HEK293T (cell line): ENCODE measurements at regions not wholly inside any gene's neighbourhood (a gene's known extent, or its start where the extent isn't known, plus 50 kb on each side); places are given as distances from the start of the nearest gene placed in this dataset.
"Not testable (repeated sequence)": the region's sequence is repeated elsewhere in the genome, so short reads cannot be mapped to it uniquely, and the experiment has no call there.

Experiments used
- CTCF ChIA-PET: fragments of 350-600 bp; formaldehyde crosslinking; extraction: SDS; loops from one replicate; lab custom pipeline; 2021; ENCODE audit warnings: antibody characterized with exemption, inconsistent platforms; lab: Yijun Ruan, JAX
- POLR2A ChIA-PET: fragments of 350-600 bp; formaldehyde crosslinking; extraction: SDS; loops from one replicate; lab custom pipeline; 2020; ENCODE audit warnings: antibody characterized with exemption, inconsistent platforms; lab: Yijun Ruan, JAX
- DNase-seq: peaks from one replicate; pipeline ENCODE4 v3.0.0; 2012; ENCODE audit warnings: mixed read lengths; ENCODE audit errors: extremely low spot score
- ARNT ChIP-seq: fragments of 450-650 bp; IDR thresholded peaks from 2 replicates; pipeline ENCODE4 v1.6.1; 2017; ENCODE audit warnings: mild to moderate bottlenecking
- BHLHE40 ChIP-seq: fragments of 450-650 bp; IDR thresholded peaks from 2 replicates; pipeline ENCODE4 v1.6.1; 2016; ENCODE audit warnings: mild to moderate bottlenecking, moderate library complexity, borderline replicate concordance
- CTBP1 ChIP-seq: fragments of 450-650 bp; IDR thresholded peaks from 2 replicates; pipeline ENCODE4 v1.6.1; 2016; ENCODE audit warnings: borderline replicate concordance
- ELF4 ChIP-seq: fragments of 450-650 bp; IDR thresholded peaks from 2 replicates; pipeline ENCODE4 v1.6.1; 2017; ENCODE audit warnings: antibody characterized with exemption
- FOXA1 ChIP-seq: fragments of 450-650 bp; IDR thresholded peaks from 2 replicates; pipeline ENCODE4 v1.6.1; 2016; ENCODE audit warnings: mild to moderate bottlenecking
- FOXK2 ChIP-seq: fragments of 450-650 bp; IDR thresholded peaks from 2 replicates; pipeline ENCODE4 v1.6.1; 2016; ENCODE audit warnings: mild to moderate bottlenecking
- FOXM1 ChIP-seq: fragments of 450-650 bp; IDR thresholded peaks from 2 replicates; pipeline ENCODE4 v1.6.1; 2017; ENCODE audit warnings: mild to moderate bottlenecking, borderline replicate concordance
- HDGF ChIP-seq: fragments of 450-650 bp; IDR thresholded peaks from 2 replicates; pipeline ENCODE4 v1.6.1; 2017; ENCODE audit warnings: antibody characterized with exemption, borderline replicate concordance
- L3MBTL2 ChIP-seq: fragments of 450-650 bp; conservative IDR thresholded peaks from 2 replicates; pipeline ENCODE4 v1.6.1; 2016; ENCODE audit warnings: mild to moderate bottlenecking
- LEF1 ChIP-seq: fragments of 450-650 bp; IDR thresholded peaks from 2 replicates; pipeline ENCODE4 v1.6.1; 2017; ENCODE audit warnings: mild to moderate bottlenecking, borderline replicate concordance
- NFRKB ChIP-seq: fragments of 450-650 bp; IDR thresholded peaks from 2 replicates; pipeline ENCODE4 v1.6.1; 2016; ENCODE audit warnings: mild to moderate bottlenecking, moderate library complexity
- PKNOX1 ChIP-seq: fragments of 450-650 bp; IDR thresholded peaks from 2 replicates; pipeline ENCODE4 v1.6.1; 2016
- SP1 ChIP-seq: fragments of 450-650 bp; IDR thresholded peaks from 2 replicates; pipeline ENCODE4 v1.6.1; 2017
- SUZ12 ChIP-seq: fragments of 450-650 bp; IDR thresholded peaks from 2 replicates; pipeline ENCODE4 v1.6.1; 2016; ENCODE audit warnings: mild to moderate bottlenecking
- TARDBP ChIP-seq: fragments of 450-650 bp; IDR thresholded peaks from 2 replicates; pipeline ENCODE4 v1.6.1; 2016
- ZNF384 ChIP-seq: fragments of 450-650 bp; IDR thresholded peaks from 2 replicates; pipeline ENCODE4 v1.6.1; 2016

GRCh38 chr3:61429106-61429505 is 132.3 kb upstream of the PTPRG start:
- TF ChIP-seq HDGF (no peak), ZNF384 (no peak), NFRKB (no peak), L3MBTL2 (no peak), FOXM1 (no peak), SP1 (no peak), CTBP1 (no peak), PKNOX1 (no peak)
- ChIA-PET CTCF (no interaction called here), POLR2A (no interaction called here)
- no peak for DNase-seq

- POLR2A ChIA-PET, DNase-seq, CTCF ChIA-PET: not testable (repeated sequence)
These were observed 126.5 kb upstream of the PTPRG start for GRCh38 chr3:61434901-61435300.

GRCh38 chr3:61435361-61435760 is 126.0 kb upstream of the PTPRG start:
- DNase-seq, POLR2A ChIA-PET, CTCF ChIA-PET: not testable (repeated sequence)

- ChIA-PET POLR2A (no interaction called here), CTCF (no interaction called here)
- DNase-seq, result no peak
- TF ChIP-seq PKNOX1 (no peak), ARNT (no peak), TARDBP (no peak), FOXK2 (no peak), SP1 (no peak), ZNF384 (no peak), FOXA1 (no peak), CTBP1 (no peak), FOXM1 (no peak), ELF4 (no peak)
These were observed 122.9 kb upstream of the PTPRG start for GRCh38 chr3:61438253-61439121.

GRCh38 chr3:61439122-61439458 is 122.3 kb upstream of the PTPRG start:
- ChIA-PET POLR2A (no interaction called here), CTCF (no interaction called here)
- TF ChIP-seq PKNOX1 (no peak), FOXK2 (no peak), CTBP1 (no peak), LEF1 (no peak), SP1 (no peak), NFRKB (no peak)
- no peak for DNase-seq

GRCh38 chr3:61442696-61443095 is 118.7 kb upstream of the PTPRG start:
- ChIA-PET POLR2A (no interaction called here), CTCF (no interaction called here)
- TF ChIP-seq TARDBP, result no peak
- TF ChIP-seq CTBP1, result no peak
- TF ChIP-seq ELF4, result no peak
- TF ChIP-seq PKNOX1, result no peak
- no peak for TF ChIP-seq ARNT
- TF ChIP-seq FOXK2, result no peak
- TF ChIP-seq HDGF, result no peak
- no peak for TF ChIP-seq SP1
- TF ChIP-seq L3MBTL2, result no peak
- no peak for TF ChIP-seq LEF1
- no peak for TF ChIP-seq BHLHE40
- no peak for TF ChIP-seq NFRKB
- TF ChIP-seq SUZ12, result no peak
- no peak for TF ChIP-seq FOXA1
- no peak for TF ChIP-seq FOXM1
- TF ChIP-seq ZNF384, result no peak
- no peak for DNase-seq

- no peak for DNase-seq
- CTCF ChIA-PET, result no interaction called here
- POLR2A ChIA-PET, result no interaction called here
- no peak for TF ChIP-seq FOXM1
- no peak for TF ChIP-seq PKNOX1
- TF ChIP-seq NFRKB, result no peak
- TF ChIP-seq BHLHE40, result no peak
- TF ChIP-seq ZNF384, result no peak
- TF ChIP-seq ARNT, result no peak
- no peak for TF ChIP-seq SP1
- no peak for TF ChIP-seq TARDBP
- no peak for TF ChIP-seq LEF1
- no peak for TF ChIP-seq FOXA1
- no peak for TF ChIP-seq HDGF
- TF ChIP-seq SUZ12, result no peak
- TF ChIP-seq FOXK2, result no peak
- no peak for TF ChIP-seq L3MBTL2
- no peak for TF ChIP-seq CTBP1
These were observed 117.5 kb upstream of the PTPRG start for GRCh38 chr3:61443886-61444285.
